PC-9 (cell line): ENCODE measurements at regions not wholly inside any gene's neighbourhood (a gene's known extent, or its start where the extent isn't known, plus 50 kb on each side); places are given as distances from the start of the nearest gene placed in this dataset.
A peak's percentile ranks its signal among the peaks of the same experiment; 100 is the strongest.
"Not testable (repeated sequence)": the region's sequence is repeated elsewhere in the genome, so short reads cannot be mapped to it uniquely, and the experiment has no call there.

ENCODE experiments used
- BruUV-seq: library from RNA; stranded (reverse); fragments of 400-500 nt; replicated peaks from 2 replicates; lab custom pipeline; 2021; lab: Mats Ljungman, UMichigan
- CTCF ChIA-PET: fragments of 300-600 bp; sonication (Branson Sonifier 250); formaldehyde crosslinking; loops from one replicate; lab custom pipeline; 2022; ENCODE audit warnings: antibody characterized with exemption; lab: Charles Lee
- POLR2A ChIA-PET: fragments of 300-600 bp; sonication (Branson Sonifier 250); formaldehyde crosslinking; loops from one replicate; lab custom pipeline; 2022; ENCODE audit warnings: antibody characterized with exemption; ENCODE audit not compliant: unreplicated experiment; lab: Charles Lee
- DNase-seq, 2 experiments: peaks; one replicate each; pipeline versions ENCODE4 v3.0.0 to v3.0.0-alpha.2; 2015 to 2022; ENCODE audit warnings: mixed read lengths in 1 of 2
- H2AFZ ChIP-seq: fragments of 200-600 bp; sonication (generic); 2 replicates; pipeline ENCODE4 v1.8.1; 2017; ENCODE audit warnings: antibody characterized with exemption
- H3F3A ChIP-seq: fragments of 200-600 bp; sonication (generic); 2 replicates; pipeline ENCODE4 v1.8.1; 2017; ENCODE audit warnings: antibody characterized with exemption, mild to moderate bottlenecking, low read depth; ENCODE audit not compliant: insufficient read depth
- H3K27ac ChIP-seq: fragments of 200-600 bp; sonication (generic); 2 replicates; pipeline ENCODE4 v1.6.1; 2016; ENCODE audit warnings: mixed run types
- H3K27me3 ChIP-seq: fragments of 200-600 bp; sonication (generic); 2 replicates; pipeline ENCODE4 v1.6.1; 2016; ENCODE audit warnings: low read depth, mixed run types; ENCODE audit not compliant: insufficient read depth
- H3K36me3 ChIP-seq: fragments of 200-600 bp; sonication (generic); 2 replicates; pipeline ENCODE4 v1.6.1; 2016; ENCODE audit warnings: low read depth, mixed run types
- H3K4me1 ChIP-seq: fragments of 200-600 bp; sonication (generic); replicated peaks from 2 replicates; pipeline ENCODE4 v1.6.1; 2016; ENCODE audit warnings: mixed run types; ENCODE audit not compliant: insufficient read depth
- H3K4me2 ChIP-seq: fragments of 200-600 bp; sonication (generic); 2 replicates; pipeline ENCODE4 v1.6.1; 2017; ENCODE audit warnings: mixed run types
- H3K4me3 ChIP-seq: fragments of 200-600 bp; sonication (generic); 2 replicates; pipeline ENCODE4 v1.6.1; 2016; ENCODE audit warnings: mixed run types
- H3K79me2 ChIP-seq: fragments of 200-600 bp; sonication (generic); 2 replicates; pipeline ENCODE4 v1.6.1; 2017; ENCODE audit warnings: low read depth, mixed run types
- H3K9me2 ChIP-seq: fragments of 200-600 bp; sonication (generic); 2 replicates; pipeline ENCODE4 v1.8.1; 2017; ENCODE audit warnings: mild to moderate bottlenecking; ENCODE audit not compliant: insufficient read depth
- H3K9me3 ChIP-seq: fragments of 200-600 bp; sonication (generic); 2 replicates; pipeline ENCODE4 v1.8.1; 2016; ENCODE audit warnings: low read depth; ENCODE audit not compliant: insufficient read depth
- H4K20me1 ChIP-seq: fragments of 200-600 bp; sonication (generic); 2 replicates; pipeline ENCODE4 v1.8.1; 2017; ENCODE audit not compliant: insufficient read depth
- EZH2 ChIP-seq: fragments of 200-600 bp; sonication (generic); IDR thresholded peaks from 2 replicates; pipeline ENCODE4 v1.8.0; 2017; ENCODE audit warnings: antibody characterized with exemption, low read depth
- intact Hi-C: fragments of 100-400 bp; cut with micrococcal nuclease; formaldehyde crosslinking; loops from one replicate; pipeline ENCODE4 v1.10.0; 2022; ENCODE audit not compliant: unreplicated experiment
- TF ChIP-seq, protein P1 (sequence below): fragments of 200-600 bp; sonication (generic); conservative IDR thresholded peaks from 2 replicates; pipeline ENCODE4 v1.6.1; 2017; ENCODE audit warnings: mixed run types, antibody characterized with exemption, mild to moderate bottlenecking, moderate library complexity

DNA sequence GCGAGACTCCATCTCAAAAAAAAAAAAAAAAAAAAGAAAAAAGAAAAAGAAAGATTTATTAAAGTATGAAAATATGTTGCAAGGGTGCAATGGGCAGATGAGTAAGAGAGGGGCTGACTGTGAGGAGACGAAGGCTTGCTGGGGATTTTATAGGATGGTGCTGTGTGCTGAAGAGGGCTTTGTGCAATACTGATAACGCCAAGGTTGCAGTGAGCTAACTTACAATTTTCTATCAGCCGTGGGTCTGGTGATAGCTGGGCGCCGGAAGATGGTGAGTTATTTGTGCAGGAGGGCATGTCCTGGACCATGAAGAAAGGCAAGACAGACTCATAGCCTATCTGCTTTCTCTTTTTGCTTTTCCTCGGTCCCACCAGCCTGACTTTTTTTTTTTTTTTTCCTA, 281.1 kb downstream of the MAP2K6 start:
- CTCF ChIA-PET = no interaction called here
- no peak for DNase-seq
- H3K27ac ChIP-seq = no peak overlapping the region
- no peaks in the 10 kb centered on the region for H3K79me2 ChIP-seq
- H2AFZ ChIP-seq = no peak overlapping the region
- H3F3A ChIP-seq = no peaks in the 10 kb centered on the region
- H3K4me2 ChIP-seq = no peak overlapping the region
- TF ChIP-seq EZH2 = no peak
- TF ChIP-seq, protein P1, sequence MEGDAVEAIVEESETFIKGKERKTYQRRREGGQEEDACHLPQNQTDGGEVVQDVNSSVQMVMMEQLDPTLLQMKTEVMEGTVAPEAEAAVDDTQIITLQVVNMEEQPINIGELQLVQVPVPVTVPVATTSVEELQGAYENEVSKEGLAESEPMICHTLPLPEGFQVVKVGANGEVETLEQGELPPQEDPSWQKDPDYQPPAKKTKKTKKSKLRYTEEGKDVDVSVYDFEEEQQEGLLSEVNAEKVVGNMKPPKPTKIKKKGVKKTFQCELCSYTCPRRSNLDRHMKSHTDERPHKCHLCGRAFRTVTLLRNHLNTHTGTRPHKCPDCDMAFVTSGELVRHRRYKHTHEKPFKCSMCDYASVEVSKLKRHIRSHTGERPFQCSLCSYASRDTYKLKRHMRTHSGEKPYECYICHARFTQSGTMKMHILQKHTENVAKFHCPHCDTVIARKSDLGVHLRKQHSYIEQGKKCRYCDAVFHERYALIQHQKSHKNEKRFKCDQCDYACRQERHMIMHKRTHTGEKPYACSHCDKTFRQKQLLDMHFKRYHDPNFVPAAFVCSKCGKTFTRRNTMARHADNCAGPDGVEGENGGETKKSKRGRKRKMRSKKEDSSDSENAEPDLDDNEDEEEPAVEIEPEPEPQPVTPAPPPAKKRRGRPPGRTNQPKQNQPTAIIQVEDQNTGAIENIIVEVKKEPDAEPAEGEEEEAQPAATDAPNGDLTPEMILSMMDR = no peak
- H3K4me3 ChIP-seq = no peak overlapping the region
- intact Hi-C loops = no loop called here
- no TSS peak for BruUV-seq
- no peaks in the 10 kb centered on the region for H3K36me3 ChIP-seq
- POLR2A ChIA-PET = no interaction called here
- H3K4me1 ChIP-seq = no peaks in the 10 kb centered on the region
- H4K20me1 ChIP-seq = no peaks in the 10 kb centered on the region
- H3K9me2 ChIP-seq = no peaks in the 10 kb centered on the region
- H3K27me3 ChIP-seq = no peaks in the 10 kb centered on the region
- peaks cover 14% of the 10 kb centered on the region for H3K9me3 ChIP-seq

DNA sequence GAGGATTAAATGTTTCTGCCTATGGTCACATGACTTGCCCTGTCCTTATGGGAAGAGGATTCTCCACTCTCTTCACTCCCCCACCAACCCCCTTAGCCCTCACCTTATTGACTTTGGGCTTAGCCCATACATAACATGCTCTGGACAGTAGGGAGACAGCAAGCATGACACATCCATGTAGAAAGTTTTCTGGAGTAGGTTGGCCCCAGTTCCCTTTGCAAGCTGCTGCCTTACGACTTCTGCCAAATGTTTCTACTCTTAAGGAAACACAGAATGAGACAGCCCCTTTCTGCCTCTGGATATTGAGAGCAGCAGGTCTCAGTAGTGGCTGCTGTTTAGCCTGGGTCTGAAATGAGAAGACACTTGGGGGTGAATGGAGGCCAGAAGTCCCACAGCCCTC, 282.2 kb downstream of the MAP2K6 start:
- no peaks in the 10 kb centered on the region for H3K27me3 ChIP-seq
- ChIA-PET CTCF (no interaction called here), POLR2A (no interaction called here)
- TF ChIP-seq, protein P1 = no peak
- no peak for TF ChIP-seq EZH2
- DNase-seq = no peak
- H2AFZ ChIP-seq = no peak overlapping the region
- no peaks in the 10 kb centered on the region for H3F3A ChIP-seq
- H3K4me3 ChIP-seq = no peak overlapping the region
- H3K27ac ChIP-seq = no peak overlapping the region
- no peaks in the 10 kb centered on the region for H3K36me3 ChIP-seq
- no TSS peak for BruUV-seq
- H4K20me1 ChIP-seq = no peaks in the 10 kb centered on the region
- H3K4me1 ChIP-seq = no peaks in the 10 kb centered on the region
- H3K79me2 ChIP-seq = no peaks in the 10 kb centered on the region
- no peak overlapping the region for H3K4me2 ChIP-seq
- intact Hi-C loops = no loop called here
- H3K9me2 ChIP-seq = no peaks in the 10 kb centered on the region
- H3K9me3 ChIP-seq = peaks cover 14% of the 10 kb centered on the region

DNA sequence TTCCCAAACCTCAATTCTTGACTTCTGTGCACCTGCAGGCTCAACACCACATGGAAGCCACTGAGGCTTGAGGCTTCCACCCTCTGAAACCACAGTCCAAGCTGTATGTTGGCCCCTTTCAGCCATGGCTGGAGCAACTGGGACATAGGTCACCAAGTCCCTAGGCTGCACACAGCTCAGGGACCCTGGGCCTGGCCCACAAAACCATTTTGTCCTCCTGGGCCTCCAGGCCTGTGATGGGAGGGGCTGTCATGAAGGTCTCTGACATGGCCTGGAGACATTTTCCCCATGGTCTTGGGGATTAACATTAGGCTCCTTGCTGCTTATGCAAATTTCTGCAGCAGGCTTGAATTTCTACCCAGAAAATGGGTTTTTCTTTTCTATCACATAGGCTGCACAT, 283.9 kb downstream of the MAP2K6 start:
- H3F3A ChIP-seq, H4K20me1 ChIP-seq, CTCF ChIA-PET, H3K36me3 ChIP-seq, H3K27ac ChIP-seq, H3K4me1 ChIP-seq, DNase-seq, H2AFZ ChIP-seq, H3K4me3 ChIP-seq, POLR2A ChIA-PET, BruUV-seq, H3K27me3 ChIP-seq, intact Hi-C loops, H3K9me2 ChIP-seq, H3K79me2 ChIP-seq, H3K4me2 ChIP-seq: not testable (repeated sequence)
- H3K9me3 ChIP-seq = peaks cover 14% of the 10 kb centered on the region

DNA sequence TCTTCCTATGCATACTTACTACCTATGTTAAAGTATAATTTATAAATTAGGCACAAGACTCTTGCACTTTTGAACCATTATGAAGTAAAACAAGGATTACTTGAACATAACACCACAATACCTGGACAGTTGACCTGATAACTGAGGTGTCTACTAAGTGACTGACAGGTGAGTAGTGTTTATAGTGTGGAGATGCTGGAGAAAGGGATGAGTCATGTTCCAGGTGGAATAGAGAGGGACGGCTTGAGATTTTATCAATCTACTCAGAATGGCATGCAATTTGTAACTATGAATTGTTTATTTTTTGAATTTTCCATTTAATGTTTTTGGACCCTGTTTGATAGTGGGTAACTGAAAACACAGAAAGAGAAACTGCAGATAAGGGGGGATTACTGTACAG, 287.6 kb downstream of the MAP2K6 start:
- DNase-seq = peak in 1 of 2 experiments; percentile 56
- Histone ChIP-seq H3K36me3 (no peaks in the 10 kb centered on the region), H3K27ac (no peak overlapping the region), H3K4me2 (no peak overlapping the region), H3K4me1 (peaks cover 7% of the 10 kb centered on the region), H3K9me3 (peaks cover 14% of the 10 kb centered on the region), H3K4me3 (no peak overlapping the region), H3F3A (no peaks in the 10 kb centered on the region), H3K79me2 (no peaks in the 10 kb centered on the region), H4K20me1 (no peaks in the 10 kb centered on the region), H3K27me3 (no peaks in the 10 kb centered on the region), H3K9me2 (no peaks in the 10 kb centered on the region), H2AFZ (no peak overlapping the region)
- no peak for TF ChIP-seq EZH2
- TF ChIP-seq, protein P1 = no peak
- POLR2A ChIA-PET = no interaction called here
- CTCF ChIA-PET = no interaction called here
- BruUV-seq = no TSS peak
- intact Hi-C loops = no loop called here
